Caki2 (cell line): ENCODE measurements at regions not wholly inside any gene's neighbourhood (a gene's known extent, or its start where the extent isn't known, plus 50 kb on each side); places are given as distances from the start of the nearest gene placed in this dataset.

Source experiments
- DNase-seq: peaks from one replicate; pipeline ENCODE4 v3.0.0-alpha.2; 2015; ENCODE audit warnings: low read depth
- in situ Hi-C: cut with HindIII; loops from 2 replicates; pipeline ENCODE4 v1.10.0; 2016; ENCODE audit warnings: low sequenced_read_pairs, low pct_unique_long_range_greater_than_20kb, mixed read lengths

- DNase-seq: no peak
- in situ Hi-C loops: no loop called here
These were observed 228.2 kb downstream of the SOX9 start for GRCh38 chr17:72349011-72349410.

GRCh38 chr17:72349491-72349995, 228.7 kb downstream of the SOX9 start:
- DNase-seq: no peak
- in situ Hi-C loops: no loop called here

GRCh38 chr17:72350073-72350472, 229.3 kb downstream of the SOX9 start:
- in situ Hi-C loops: no loop called here
- no peak for DNase-seq

GRCh38 chr17:72351365-72351764, 230.5 kb downstream of the SOX9 start:
- in situ Hi-C loops: no loop called here
- DNase-seq: no peak

GRCh38 chr17:72351884-72352346, 231.1 kb downstream of the SOX9 start:
- in situ Hi-C loops: no loop called here
- no peak for DNase-seq

- DNase-seq: no peak
- in situ Hi-C loops: no loop called here
These were observed 232.7 kb downstream of the SOX9 start for GRCh38 chr17:72353502-72353901.

GRCh38 chr17:72354071-72354470, 233.3 kb downstream of the SOX9 start:
- in situ Hi-C loops: no loop called here
- no peak for DNase-seq

- in situ Hi-C loops: no loop called here
- DNase-seq: no peak
These were observed 237.0 kb downstream of the SOX9 start for GRCh38 chr17:72357764-72358365.

- no peak for DNase-seq
- in situ Hi-C loops: no loop called here
These were observed 237.6 kb downstream of the SOX9 start for GRCh38 chr17:72358465-72358864.

GRCh38 chr17:72359274-72359673, 238.5 kb downstream of the SOX9 start:
- no peak for DNase-seq
- in situ Hi-C loops: no loop called here

GRCh38 chr17:72359811-72360210, 239.0 kb downstream of the SOX9 start:
- in situ Hi-C loops: no loop called here
- no peak for DNase-seq

GRCh38 chr17:72360386-72360940, 239.6 kb downstream of the SOX9 start:
- in situ Hi-C loops: no loop called here
- DNase-seq: no peak

- peak; percentile 61 for DNase-seq
- in situ Hi-C loops: no loop called here
These were observed 241.1 kb downstream of the SOX9 start for GRCh38 chr17:72361892-72362291.

GRCh38 chr17:72362376-72363088, 241.7 kb downstream of the SOX9 start:
- DNase-seq: peak; percentile 66
- in situ Hi-C loops: no loop called here

- DNase-seq: no peak
- in situ Hi-C loops: no loop called here
These were observed 242.3 kb downstream of the SOX9 start for GRCh38 chr17:72363089-72363610.

- in situ Hi-C loops: no loop called here
- no peak for DNase-seq
These were observed 245.1 kb downstream of the SOX9 start for GRCh38 chr17:72365857-72366414.

GRCh38 chr17:72366626-72367025, 245.8 kb downstream of the SOX9 start:
- in situ Hi-C loops: no loop called here
- no peak for DNase-seq

- in situ Hi-C loops: no loop called here
- no peak for DNase-seq
These were observed 247.4 kb downstream of the SOX9 start for GRCh38 chr17:72368191-72368590.

- in situ Hi-C loops: no loop called here
- no peak for DNase-seq
These were observed 248.5 kb downstream of the SOX9 start for GRCh38 chr17:72369366-72369765.
